ENCODE measurements at regions not wholly inside any gene's neighbourhood (a gene's known extent, or its start where the extent isn't known, plus 50 kb on each side); places are given as distances from the start of the nearest gene placed in this dataset.
"Not testable (repeated sequence)": the region's sequence is repeated elsewhere in the genome, so short reads cannot be mapped to it uniquely, and the experiment has no call there.

DNA sequence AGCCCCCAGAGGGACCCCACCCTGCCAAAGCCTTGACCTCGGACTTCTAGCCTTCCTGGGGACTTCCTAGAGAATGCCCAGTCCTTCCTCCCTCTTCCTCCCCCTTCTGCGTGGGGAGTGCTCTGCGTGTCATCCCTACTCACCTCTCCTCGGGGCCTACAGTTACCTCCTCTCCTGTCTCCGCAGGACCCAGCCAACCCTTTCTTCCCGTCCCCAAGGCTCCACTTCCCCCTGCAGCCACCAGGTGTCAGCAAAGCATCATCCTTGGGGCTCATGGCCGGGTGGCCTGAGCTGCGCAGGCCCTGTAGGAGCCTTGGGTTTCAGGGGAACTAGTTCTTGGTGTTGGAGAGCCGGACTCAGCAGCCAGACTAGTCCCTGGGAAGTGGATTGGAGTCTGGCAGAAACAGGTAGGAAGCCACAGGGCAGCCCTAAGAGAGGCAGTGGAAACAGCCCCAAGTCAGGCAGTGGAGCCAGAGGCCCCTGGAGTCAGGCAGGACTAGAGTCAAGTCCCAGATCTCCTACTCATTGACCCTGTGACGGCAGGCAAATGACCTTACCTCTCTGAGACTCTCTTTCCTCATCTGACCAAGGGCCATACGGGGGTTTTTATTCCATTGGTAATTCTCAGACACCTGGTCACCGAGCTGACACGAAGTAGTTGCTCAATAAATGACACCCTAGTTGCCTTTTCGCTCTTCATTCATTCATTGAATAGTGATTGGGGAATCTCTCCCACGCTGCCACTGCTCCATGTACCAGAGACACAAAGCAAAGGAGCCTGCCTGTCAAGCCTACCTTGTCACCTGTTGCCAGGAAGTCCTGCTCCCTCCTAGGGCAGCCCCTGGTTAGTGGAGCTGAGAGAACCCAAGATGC is 101.8 kb upstream of the GRK3 start:
- DNase-seq, result peak; percentile 89 to 91

DNA sequence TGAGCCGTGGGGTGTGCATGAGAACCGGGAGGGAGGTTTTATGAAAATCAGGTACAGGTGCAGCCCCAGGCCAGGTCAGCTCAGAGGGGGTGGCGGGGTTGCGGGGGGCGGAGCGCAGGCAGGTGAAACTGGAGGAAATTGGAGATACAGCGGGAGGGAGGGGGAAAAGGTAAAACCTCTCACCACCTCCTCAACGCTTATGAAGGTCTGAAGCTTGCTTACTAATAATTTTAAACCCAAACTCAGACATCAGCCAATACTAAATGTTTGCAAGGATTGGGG is 101.2 kb upstream of the GRK3 start:
- DNase-seq, result not testable (repeated sequence)

DNA sequence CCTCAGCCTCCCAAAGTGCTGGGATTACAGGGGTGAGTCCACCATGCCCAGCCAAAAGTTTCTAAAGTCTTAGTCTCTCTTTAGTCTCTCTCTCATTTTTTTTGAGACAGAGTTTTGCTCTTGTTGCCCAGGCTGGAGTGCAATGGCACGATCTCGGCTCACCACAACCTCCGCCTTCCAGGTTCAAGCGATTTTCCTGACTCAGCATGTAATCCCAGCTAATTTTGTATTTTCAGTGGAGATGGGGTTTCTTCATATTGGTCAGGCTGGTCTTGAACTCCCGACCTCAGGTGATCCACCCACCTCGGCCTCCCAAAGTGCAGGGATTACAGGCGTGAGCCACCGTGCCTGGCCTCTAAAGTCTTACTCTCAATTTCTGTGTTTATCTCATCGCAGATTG is 100.1 kb upstream of the GRK3 start:
- not testable (repeated sequence) for DNase-seq

DNA sequence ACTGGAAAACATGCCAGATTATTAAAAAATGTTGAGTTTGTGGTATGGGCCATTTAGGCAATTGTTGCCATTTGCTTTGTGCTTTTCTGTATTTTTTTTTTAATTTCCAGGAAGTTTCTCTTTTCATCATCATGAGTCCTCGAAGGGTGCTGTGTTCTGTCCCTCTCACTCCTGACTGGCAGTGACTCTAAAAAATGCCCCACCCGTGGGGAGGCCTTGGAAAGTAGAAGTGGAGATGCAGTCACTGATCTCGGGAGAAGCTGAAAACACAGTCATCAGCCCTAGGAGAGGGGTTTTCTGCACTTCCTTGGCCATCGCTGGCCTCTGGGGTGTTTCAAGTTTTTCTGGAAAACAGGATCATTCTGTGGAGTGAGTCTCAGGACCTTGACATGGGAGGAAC is 98.5 kb upstream of the GRK3 start:
- no peak for DNase-seq

DNA sequence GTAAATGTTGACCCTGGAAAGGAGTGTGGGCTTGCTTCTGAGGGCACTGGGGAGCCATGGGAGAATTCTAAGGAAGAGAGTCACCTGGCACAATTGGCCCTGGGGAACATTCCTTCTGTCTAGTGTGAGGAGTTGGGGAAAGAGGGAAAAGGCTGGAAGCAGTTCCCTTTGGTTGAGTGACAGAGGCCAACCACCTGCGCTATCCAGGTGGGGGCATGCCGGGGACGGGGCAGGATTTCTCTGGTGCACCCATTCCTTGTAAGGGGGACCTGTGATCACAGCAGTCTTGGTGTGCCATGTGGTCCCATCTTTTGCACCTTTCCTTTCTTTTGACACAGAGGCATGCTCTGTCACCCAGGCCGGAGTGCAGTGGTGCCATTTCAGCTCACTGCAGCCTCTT is 92.1 kb upstream of the GRK3 start:
- no peak for DNase-seq

DNA sequence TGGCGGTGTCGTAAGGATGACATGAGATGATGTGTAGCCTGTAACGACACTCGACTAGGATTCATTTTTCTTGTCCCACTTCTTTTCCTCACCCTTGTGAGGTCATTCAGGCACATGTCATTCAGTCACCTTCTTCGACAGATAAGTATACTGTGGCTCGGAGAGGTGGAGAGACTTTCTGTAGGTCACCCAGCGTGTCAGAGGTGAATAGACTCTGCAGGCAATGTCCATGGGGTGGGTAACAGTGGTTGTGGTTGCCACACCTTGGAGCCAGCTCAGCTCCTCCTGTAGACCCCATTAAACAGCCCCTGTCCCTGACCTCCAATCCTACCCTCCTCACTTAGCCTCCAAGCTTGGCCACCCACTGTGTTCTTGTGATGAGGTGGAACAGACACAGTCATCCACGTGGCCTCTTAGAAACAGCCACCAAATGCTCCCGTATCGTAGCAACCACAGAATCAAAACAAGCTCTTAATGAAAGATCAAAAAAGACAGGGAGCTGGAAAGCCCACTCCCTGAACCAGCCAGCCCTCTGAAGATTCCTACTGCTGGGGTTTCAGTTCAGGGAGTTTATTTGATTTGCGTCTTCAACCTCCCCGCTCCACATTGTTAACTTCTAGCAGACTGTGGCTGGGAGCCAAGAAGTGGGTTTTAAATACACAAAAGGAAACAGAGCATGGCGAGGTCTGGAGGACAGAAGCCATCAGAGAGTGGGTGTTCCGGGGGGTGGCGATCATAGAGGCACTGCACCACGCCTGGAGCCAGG is 89.0 kb upstream of the GRK3 start:
- DNase-seq, result no peak

DNA sequence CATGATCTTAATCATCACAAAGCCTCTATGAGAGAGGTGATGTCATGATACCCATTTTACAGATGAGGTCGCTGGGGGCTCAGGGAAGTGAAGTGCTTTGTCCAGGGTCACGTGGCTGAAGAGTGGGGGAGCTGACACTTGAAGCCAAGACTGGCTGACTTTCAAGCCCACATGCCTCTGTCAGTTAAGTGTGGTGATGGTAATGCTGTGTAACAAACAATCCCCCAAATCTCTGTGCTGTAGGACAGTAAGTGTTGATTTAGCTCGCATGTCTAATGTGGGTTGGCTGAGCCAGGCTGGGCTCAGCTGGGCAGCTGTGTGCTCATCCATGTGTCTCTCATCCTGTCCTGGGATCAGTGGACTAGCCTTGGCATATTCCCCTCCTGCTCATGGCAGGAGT is 87.1 kb upstream of the GRK3 start:
- no peak for DNase-seq

DNA sequence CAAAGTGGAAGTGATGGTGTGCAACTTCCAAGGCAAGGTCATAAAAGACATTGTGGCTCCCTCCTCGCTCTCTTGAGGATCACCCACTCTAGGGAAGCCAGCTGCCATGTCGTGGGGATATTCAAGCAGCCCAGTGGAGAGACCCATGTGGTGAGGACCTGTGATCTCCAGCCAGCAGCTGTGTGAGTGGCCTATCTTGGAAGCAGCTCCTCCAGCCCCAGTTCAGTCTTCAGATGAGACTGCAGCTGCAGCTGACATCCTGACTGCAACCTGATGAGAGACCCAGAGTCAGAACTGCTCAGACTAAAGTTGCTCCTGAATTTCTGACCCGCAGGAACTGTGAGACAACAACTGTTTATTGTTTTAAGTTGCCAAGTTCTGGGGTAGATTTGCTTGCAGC is 86.4 kb upstream of the GRK3 start:
- DNase-seq, result no peak

DNA sequence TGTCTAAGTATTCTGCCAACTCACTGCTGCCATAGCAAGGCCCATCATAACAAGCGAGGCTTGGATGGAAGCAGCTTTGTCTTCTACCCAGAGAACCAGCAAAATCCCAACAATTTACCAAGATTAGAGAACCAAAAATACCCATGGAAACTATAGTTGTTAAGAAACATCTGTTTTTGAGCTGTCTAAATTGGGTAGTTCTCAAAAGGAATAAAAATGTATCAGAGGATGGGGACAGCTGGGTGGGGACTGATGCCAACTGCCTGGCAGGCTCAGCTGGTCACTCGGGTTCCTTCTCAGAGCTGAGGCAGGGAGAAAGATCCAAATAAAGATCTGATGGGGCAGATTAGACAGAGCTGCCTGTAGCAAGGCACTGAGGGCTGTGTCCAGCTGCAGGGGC is 85.9 kb upstream of the GRK3 start:
- no peak for DNase-seq

DNA sequence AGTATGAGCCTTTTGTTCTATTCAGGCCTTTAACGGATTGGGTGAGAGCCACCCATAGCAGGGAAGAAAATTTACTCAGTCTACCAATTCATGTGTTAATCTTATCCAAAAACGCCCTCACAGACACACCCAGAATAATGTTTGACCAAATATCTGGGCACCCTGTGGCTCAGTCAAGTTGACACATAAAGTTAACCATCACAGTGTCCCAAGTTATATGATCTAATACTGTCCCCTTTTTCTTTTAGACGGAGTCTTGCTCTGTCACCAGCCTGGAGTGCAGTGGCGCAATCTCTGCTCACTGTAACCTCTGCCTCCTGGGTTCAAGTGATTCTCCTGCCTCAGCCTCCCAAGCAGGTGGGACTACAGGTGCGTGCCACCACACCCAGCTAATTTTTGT is 83.6 kb upstream of the GRK3 start:
- DNase-seq, result not testable (repeated sequence)

DNA sequence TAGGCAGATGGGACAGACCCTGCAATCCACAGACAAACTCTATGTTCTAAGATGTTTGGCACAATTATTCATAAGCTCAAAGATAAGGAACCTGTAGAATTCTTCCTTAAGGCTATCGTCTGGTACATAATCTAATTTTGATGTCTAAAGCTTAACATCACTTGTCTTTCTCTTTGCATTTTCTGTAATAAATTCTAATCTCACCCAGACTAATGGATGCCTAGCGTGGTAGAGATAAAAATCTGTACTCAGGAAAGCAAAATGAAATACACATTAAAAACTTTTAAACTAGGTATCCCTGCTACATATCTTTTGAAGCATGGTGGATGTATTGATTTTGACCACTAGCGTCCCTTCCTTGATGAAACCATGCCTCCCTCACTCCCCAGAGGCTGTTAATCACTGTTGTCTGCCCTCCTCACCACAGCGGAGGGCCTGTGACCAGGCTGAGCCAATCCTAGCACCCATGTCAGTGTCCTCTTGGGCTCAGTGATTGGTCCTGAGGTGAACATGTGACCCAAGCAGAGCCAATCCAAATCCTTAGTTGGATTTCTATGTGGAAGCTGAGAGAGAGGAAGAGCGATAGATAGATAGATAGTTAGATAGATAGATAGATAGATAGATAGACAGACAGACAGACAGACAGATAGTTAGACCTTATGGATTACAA is 82.2 kb upstream of the GRK3 start:
- no peak for DNase-seq

DNA sequence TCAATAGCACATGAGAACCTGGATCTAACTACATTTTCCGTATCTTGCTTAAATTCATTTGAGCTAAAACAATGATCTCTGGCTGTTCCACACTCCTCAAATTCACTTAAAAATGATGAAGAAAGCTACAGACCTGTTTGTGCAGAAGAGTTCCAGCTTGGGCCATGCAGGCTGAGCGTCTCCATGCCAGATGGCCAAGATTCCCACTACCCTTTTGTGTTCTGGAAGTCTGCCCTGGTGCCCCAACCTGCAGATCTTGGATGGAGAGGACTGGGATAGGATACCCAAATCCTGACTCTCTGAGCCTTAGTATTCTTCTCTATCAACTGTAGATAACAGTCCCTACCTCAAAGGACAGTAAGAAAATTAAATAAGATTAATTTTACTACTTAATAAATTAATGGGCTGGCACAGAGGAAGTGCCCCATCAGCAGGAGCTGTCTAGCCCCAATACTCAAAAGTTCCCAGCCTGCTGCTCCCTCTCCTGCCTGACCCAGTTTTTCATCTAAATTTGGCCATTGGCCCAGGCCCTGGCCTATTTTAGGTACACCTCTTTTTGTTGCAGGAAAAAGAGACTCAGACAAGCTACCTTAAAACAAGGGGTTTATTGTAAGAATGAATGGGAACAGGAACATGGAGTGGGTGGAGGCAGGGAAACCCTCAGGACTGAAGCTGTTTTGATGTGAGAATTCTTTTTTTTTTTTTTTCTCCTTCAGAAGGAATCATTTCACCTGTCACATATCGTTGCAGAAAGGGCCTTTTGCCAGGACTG is 81.4 kb upstream of the GRK3 start:
- DNase-seq, result no peak

DNA sequence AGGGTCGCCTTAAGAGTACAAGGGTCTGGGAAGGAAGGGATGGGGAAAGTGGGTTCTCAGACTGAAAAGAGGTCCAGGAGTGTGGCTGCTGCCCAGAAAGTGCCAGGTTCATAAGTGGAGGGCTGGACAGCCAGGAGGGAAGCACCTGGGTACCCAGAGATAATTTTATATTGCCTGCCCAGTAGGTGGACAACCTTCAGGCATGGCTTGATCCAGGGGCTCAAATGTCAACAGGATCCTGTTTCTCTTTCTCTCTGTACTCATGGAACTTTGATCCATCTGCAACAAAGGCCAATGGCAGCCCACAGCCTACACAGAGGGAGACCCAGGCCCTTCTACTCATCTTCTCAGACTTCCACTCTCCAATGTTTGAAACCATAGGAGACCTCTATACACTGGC is 80.5 kb upstream of the GRK3 start:
- DNase-seq, result no peak

DNA sequence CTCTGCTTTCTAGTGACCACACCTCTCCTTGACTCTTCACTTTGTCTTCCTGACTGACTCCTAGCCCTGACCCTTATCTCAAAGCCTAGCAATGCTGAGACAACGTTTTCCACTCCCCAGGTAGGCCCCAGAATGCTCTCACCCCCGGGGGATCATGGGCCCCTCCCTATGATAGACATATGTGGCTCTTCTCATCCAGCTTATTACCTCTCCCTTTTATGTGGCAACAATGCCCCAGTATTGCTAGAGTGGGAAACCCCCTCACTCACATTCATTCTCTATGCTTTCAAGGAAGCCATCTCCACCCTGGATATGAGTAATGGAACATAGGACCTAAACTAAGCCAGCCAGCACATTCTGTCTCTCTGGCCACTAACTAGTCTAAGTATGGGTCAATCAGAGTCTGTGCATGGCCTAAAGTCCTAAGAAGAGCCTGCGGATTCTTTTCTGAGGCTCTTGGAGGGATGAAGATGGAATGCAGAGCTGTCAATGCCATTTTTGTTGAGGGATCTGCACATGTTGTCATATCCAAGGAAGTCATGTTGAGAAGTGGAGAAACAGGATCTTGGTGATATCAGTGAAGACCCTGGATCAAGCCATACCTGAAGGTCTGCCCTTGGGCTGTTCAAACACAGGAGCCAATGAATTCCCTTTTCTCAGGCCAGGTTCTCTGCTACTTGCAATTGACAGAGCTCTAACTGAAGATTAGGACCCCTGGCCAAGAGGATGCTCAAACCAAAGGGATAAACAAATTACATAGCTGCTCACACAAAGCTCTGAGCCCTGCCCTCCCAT is 79.8 kb upstream of the GRK3 start:
- peak; percentile 55 to 61 for DNase-seq

DNA sequence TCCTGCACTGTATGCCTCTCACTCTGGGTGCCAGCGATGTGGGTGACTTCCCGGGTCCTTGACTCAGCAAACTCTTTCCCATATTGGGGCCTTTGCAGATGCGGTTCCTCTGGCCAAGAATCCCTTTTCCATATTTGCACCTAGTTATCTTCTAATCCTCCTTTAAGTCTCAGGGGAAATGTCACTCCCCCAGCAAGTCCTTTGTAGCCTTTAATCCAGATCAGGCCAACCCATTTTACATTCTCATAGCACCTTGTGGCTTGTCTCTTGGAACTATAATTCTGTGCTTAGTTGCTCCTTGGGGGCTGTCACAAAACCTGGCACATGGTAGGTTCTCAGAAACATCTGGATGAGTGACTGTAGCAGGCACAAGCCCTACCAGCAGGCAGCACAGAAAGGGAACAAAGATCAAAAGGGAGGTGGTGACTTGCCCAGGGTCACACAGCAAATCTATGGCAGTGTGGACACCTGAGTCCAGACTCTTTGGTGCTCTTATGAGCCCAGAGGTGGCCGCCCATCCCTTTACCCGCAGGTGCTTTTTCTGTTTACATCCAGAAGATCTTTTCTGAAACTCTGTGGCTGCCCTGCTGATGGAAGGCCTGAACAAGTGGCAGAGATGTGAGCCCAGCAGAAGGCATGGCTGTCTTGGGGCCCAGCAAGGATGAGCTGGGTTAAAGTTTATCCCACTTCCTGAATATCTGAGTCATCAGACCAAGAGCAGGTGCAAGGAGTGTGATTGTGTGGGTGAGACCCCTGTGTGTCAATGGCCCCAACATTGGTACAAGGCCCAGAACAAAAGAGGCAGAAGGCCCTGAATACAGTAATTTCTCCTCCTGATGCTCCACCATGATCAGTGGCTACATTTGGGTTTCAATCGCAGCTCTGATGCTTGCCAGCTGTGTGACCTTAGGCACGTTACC is 78.6 kb upstream of the GRK3 start:
- DNase-seq, result peak; percentile 53 to 54

DNA sequence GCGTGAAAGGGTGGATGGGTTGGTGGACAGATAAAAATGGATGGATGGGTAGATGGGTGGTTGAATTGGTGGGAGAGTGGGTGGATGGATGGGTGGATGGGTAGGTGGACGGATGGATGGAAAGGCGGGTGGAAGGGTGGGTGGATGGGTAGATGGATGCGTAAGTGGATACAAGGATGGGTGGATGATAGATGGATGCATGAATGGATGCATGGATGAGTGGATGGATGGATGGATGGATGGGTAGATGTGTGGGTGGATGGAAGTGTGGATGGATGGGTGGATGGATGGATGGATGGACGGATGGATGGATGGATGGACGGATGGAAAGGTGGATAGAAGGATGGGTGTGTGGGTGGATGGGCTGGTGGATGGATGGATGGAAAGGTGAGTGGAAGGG is 77.0 kb upstream of the GRK3 start:
- no peak for DNase-seq

DNA sequence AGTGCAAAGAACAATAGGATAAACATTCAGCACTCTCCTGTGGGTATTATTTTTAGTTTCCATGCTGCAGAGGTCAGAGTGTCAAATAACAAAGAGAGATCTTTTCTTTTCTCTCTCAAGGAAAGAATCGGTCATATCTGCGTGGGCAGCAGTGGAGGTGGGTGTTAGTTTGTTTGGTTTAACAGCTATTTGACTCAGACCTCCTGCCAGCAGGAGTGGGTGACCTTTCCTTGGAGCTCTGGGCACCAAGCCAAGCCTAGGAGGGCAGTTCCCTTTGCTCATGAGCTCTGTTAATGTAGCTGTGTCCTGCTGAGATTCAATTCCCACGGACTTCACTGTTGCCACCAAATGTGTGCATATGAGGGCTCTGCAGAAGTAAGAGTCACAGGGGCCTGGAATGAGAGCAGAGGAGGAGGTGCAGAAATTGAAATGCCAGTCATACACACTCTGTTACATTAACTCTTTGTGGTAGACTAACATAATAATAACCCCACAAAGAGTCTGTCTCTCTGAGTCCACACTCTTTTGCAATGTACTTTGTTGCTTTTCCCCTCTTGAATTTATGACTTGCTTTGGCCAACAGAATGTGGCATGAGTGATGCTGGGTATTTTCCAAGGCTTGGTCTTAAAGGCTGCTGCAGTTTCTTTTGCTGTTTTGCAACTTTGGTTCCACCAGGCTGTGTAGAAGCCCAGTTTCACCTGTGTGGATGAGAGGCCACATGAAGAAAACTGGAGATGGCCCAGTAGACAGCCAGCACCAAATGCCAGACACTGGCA is 76.0 kb upstream of the GRK3 start:
- DNase-seq, result peak; percentile 76 to 78

DNA sequence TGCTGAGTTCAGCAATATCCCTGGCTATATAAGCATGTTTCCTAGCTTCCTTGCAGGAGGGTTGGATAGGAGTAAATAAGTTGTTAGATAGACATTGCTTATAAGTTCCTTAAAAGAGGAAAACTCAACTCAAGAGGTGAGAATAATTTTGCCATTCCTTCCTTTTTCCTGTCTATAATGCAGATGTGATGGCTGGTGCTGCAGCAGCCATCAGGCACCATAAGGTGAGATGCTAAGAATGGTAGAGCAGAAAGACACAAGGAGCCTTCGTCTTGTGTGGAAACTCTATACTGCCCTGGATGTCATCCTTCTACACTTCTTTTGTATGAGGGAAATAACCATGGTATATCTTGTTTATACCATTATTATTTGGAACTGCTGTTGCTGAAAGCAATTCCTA is 74.5 kb upstream of the GRK3 start:
- no peak for DNase-seq

DNA sequence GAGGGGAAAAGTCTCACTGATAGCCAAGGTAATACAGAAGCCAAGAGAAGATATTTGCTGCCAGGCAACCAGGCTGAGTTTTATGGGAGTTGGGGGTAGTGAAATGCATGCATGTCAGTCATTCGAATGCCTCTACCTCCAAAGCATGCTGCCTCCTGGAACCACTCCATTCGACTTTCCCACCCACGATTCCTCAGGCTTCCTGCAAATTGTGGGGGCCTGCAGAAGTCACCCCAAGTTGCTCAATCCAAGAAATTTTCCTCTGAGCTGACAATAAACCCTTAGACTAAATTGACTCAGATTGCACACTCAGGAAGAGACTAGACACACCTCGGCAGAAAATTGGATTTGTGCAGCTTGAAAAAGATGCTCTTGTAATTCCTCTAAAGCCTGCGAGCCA is 73.6 kb upstream of the GRK3 start:
- DNase-seq, result no peak

DNA sequence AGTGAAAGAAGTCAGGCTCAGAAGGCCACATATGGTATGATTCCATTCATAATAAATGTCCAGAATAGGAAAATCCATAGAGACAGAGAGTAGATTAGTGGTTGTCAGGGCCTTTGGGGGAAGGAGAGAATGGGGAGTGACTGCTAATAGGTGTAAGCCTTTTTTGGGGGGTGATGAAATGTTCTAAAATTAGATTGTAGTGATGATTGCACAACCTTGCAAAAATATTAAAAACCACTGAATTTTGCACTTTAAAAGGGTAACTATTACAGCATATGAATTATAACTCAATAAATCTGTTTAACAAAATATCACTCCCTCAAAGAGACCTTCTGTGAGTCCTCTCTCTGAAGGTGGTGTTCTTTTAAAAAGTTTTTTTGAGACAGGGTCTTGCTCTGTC is 72.3 kb upstream of the GRK3 start:
- no peak for DNase-seq

All from activated T-cell treated with anti-CD3 and anti-CD28 coated beads, Interleukin-2, amount 50 U/mL, for 48 hours (primary cell).